NB4 (cell line): ENCODE measurements at regions not wholly inside any gene's neighbourhood (a gene's known extent, or its start where the extent isn't known, plus 50 kb on each side); places are given as distances from the start of the nearest gene placed in this dataset.

Experiments
- POLR2A ChIP-seq: IDR thresholded peaks from 2 replicates; pipeline ENCODE4 v1.6.1; 2011; ENCODE audit warnings: mild to moderate bottlenecking; ENCODE audit not compliant: insufficient read length; ENCODE audit errors: extremely low read depth
- TF ChIP-seq, protein P1 (sequence below): IDR thresholded peaks from one replicate; pipeline ENCODE4 v1.5.1; 2012; ENCODE audit warnings: low read depth, low read length

DNA sequence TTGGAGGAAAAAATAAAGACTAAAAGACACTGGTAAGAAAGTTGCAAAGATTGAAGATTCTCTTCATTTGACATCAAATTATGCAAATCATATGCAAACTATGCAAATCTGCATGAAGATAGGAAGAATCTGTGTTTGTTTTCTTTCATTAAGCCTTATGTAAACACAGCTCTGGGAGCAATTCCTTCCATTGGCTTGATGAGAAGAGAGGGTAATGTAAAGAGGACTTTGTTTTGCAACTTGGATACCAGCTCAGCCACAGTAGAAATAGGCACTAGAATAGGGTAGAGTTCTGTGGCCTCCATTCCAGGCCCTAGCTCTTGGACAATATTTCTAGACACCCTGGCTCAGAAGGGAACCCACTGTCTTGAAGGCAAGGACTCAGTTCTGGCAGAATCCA, 388.4 kb upstream of the RASGEF1B start:
- TF ChIP-seq POLR2A, result no peak
- TF ChIP-seq, protein P1, sequence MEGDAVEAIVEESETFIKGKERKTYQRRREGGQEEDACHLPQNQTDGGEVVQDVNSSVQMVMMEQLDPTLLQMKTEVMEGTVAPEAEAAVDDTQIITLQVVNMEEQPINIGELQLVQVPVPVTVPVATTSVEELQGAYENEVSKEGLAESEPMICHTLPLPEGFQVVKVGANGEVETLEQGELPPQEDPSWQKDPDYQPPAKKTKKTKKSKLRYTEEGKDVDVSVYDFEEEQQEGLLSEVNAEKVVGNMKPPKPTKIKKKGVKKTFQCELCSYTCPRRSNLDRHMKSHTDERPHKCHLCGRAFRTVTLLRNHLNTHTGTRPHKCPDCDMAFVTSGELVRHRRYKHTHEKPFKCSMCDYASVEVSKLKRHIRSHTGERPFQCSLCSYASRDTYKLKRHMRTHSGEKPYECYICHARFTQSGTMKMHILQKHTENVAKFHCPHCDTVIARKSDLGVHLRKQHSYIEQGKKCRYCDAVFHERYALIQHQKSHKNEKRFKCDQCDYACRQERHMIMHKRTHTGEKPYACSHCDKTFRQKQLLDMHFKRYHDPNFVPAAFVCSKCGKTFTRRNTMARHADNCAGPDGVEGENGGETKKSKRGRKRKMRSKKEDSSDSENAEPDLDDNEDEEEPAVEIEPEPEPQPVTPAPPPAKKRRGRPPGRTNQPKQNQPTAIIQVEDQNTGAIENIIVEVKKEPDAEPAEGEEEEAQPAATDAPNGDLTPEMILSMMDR, result no peak
